ENCODE measurements at regions not wholly inside any gene's neighbourhood (a gene's known extent, or its start where the extent isn't known, plus 50 kb on each side); places are given as distances from the start of the nearest gene placed in this dataset.
A peak's percentile ranks its signal among the peaks of the same experiment; 100 is the strongest.

DNA sequence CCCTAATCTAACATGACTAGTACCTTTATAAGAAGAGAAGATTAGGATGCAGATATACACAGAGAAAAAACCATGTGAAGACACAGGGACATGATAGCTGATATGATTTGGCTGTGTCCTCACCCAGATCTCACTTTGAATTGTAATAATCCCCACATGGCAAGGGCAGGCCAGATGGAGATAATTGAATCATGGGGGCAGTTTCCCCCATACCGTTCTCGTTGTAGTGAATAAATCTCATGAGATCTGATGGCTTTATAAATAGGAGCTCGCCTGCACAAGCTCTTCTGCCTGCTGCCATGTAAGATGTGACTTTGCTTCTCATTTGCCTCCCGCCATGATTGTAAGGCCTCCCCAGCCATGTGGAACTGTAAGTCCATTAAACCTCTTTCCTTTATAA is 364.3 kb downstream of the FBXW7 start:
- no peak for DNase-seq (ENCODE audit: low spot score in 2 of 2)
- Histone ChIP-seq H3K4me1 (peaks cover 7% of the 10 kb centered on the region), H3K9me3 (no peaks in the 10 kb centered on the region), H3K27me3 (ENCODE audit: low read depth) (no peaks in the 10 kb centered on the region), H3K36me3 (replicated peaks) (no peaks in the 10 kb centered on the region), H3K4me3 (no peak overlapping the region)
- in situ Hi-C loops (cut with MboI; ENCODE audit: low sequenced_read_pairs): no loop called here

DNA sequence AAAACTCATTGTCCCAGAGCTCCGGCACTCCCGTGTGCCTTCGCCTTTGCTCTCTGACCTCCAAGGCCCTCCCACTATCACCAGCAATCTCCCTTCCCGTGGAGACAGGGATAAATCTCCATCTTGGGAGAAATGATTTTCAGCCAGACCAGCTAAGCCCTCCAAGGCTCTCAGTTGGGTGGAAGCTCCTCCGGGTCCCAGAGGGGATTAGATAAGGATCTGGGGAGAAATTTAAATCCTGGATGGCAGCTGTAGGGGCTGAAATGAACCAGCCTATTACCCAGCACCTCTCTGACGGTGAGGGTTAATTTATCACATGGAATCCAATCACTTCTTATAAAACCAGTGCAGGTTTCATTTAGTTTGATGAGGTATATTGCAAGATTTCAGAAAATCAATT is 366.2 kb downstream of the FBXW7 start:
- Histone ChIP-seq H3K4me3 (no peak overlapping the region), H3K36me3 (replicated peaks) (no peaks in the 10 kb centered on the region), H3K4me1 (peaks cover 7% of the 10 kb centered on the region), H3K9me3 (no peaks in the 10 kb centered on the region), H3K27me3 (ENCODE audit: low read depth) (no peaks in the 10 kb centered on the region)
- in situ Hi-C loops (cut with MboI; ENCODE audit: low sequenced_read_pairs): no loop called here
- DNase-seq (ENCODE audit: low spot score in 2 of 2): no peak

DNA sequence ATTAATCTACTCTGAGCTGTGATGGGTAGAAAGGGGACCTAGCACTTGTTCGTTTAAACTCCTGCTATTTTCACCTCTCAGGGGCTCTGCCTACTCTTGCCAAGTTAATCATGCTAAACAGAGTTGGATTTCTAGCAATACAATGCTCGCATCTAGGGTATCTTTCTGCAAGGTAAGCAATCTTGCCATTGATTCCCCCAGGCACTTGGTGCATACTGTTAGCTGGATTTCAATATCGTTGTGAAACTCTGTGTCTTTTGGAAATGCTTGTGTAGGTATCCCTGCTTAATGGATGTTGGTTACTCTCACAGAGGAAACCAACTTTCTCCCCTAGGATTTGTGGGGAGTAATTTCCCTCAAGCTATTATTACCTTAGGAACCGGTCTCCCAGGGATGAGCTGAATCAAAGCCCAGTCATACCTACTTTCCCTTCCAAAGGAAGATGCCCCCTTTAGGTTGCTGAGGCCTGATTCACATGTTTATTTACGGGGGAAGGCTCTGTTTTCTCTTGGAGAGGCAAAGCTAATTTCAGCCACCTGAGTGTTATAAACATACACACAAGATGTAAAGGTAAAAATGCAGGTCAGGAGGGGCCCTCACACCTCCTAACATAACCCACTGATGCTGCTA is 366.8 kb downstream of the FBXW7 start:
- in situ Hi-C loops (cut with MboI; ENCODE audit: low sequenced_read_pairs): no loop called here
- Histone ChIP-seq H3K36me3 (replicated peaks) (no peaks in the 10 kb centered on the region), H3K4me1 (peaks cover 7% of the 10 kb centered on the region), H3K27me3 (ENCODE audit: low read depth) (no peaks in the 10 kb centered on the region), H3K4me3 (no peak overlapping the region), H3K9me3 (no peaks in the 10 kb centered on the region)
- no peak for DNase-seq (ENCODE audit: low spot score in 2 of 2)

DNA sequence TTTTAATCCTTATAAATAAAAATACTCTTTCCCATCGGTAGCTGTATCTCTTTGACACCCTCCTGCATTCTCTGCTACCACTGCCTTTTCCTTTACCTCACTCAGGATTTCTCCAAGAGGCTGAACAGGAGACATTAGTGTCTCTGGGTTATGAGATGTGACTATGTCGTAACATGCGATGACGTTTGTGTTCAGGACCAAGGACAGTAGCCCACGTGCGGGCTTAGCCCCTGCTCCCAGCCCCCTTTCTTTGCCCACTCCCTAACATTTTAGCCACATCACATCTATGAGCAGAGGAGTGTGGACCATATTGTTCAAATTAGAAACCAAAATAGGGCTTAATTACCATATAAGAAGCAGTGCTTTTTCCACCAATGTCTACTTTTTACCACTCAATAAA is 369.3 kb downstream of the FBXW7 start:
- Histone ChIP-seq H3K9me3 (no peaks in the 10 kb centered on the region), H3K4me1 (peaks cover 7% of the 10 kb centered on the region; the same call in 1 of the 2 replicates), H3K36me3 (replicated peaks) (no peaks in the 10 kb centered on the region), H3K4me3 (no peak overlapping the region), H3K27me3 (ENCODE audit: low read depth) (no peaks in the 10 kb centered on the region)
- in situ Hi-C loops (cut with MboI; ENCODE audit: low sequenced_read_pairs): no loop called here
- DNase-seq (ENCODE audit: low spot score in 2 of 2): peak; percentile 4 to 67

DNA sequence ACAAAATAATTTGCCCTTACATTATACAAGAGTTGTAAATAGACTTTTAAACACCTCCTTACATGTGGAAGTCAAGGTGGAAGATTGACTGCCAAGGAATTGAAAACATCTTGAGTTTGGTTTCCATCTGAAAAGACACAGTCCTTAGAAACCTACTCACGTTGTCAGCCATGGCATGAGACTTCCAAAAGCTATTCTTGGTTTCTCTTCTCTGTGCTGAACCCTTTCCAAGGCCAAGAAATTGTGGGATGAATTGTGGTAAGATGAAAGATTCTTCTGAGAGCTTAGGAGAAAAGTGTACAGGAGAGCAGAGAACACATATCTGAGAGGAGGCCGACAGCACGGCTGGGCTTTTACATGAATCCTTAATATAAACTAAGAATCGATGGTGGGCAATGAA is 370.0 kb downstream of the FBXW7 start:
- Histone ChIP-seq H3K36me3 (replicated peaks) (no peaks in the 10 kb centered on the region), H3K4me3 (no peak overlapping the region), H3K27me3 (ENCODE audit: low read depth) (no peaks in the 10 kb centered on the region), H3K9me3 (no peaks in the 10 kb centered on the region), H3K4me1 (peaks cover 7% of the 10 kb centered on the region; the same call in 1 of the 2 replicates)
- DNase-seq (ENCODE audit: low spot score in 2 of 2): no peak
- in situ Hi-C loops (cut with MboI; ENCODE audit: low sequenced_read_pairs): no loop called here

DNA sequence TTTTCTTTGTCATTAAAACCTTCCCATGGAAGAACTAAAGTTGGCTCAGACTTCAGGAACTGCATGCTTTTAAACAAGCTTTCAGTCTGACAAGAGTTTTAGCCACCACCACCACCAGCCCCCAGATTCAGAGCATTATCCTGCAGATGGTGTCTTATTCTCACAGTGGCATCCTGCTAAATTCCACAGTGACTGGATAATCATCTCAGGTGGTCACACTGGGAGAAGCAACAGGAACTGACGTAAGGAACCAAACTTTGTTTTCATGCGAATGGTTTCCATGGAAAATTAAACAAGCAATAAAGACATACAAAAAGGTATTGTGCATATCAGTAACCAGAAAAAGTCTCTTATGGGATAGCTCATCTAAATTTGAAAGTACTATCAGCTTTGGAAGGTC is 370.7 kb downstream of the FBXW7 start:
- in situ Hi-C loops (cut with MboI; ENCODE audit: low sequenced_read_pairs): no loop called here
- peak; percentile 22 to 50 for DNase-seq (ENCODE audit: low spot score in 2 of 2)
- no peaks in the 10 kb centered on the region for H3K36me3 ChIP-seq (replicated peaks)
- H3K4me3 ChIP-seq: no peak overlapping the region
- no peaks in the 10 kb centered on the region for H3K9me3 ChIP-seq
- H3K4me1 ChIP-seq: peaks cover 7% of the 10 kb centered on the region; the same call in 1 of the 2 replicates
- H3K27me3 ChIP-seq (ENCODE audit: low read depth): no peaks in the 10 kb centered on the region

DNA sequence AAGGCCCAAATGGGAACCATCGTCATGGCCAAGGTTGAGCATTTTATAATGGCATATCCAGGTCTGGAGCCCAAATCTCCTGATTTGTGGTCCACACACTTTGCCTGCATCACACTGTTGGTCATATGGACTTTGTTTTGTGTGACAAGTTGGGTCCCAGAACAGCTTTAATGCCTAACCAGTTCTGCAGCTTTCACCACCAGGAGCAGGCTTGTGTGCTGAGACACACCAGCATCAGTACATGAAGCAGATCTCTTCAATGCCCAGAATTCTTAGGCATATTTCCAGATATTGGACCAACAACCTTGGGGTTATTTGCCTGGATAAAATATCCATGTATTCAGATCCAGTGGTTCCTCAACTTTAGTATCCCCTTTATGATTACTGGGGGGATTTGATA is 371.3 kb downstream of the FBXW7 start:
- in situ Hi-C loops (cut with MboI; ENCODE audit: low sequenced_read_pairs): no loop called here
- DNase-seq (ENCODE audit: low spot score in 2 of 2): no peak
- Histone ChIP-seq H3K4me1 (peaks cover 7% of the 10 kb centered on the region; the same call in 1 of the 2 replicates), H3K9me3 (no peaks in the 10 kb centered on the region), H3K36me3 (replicated peaks) (no peaks in the 10 kb centered on the region), H3K27me3 (ENCODE audit: low read depth) (no peaks in the 10 kb centered on the region), H3K4me3 (no peak overlapping the region)

DNA sequence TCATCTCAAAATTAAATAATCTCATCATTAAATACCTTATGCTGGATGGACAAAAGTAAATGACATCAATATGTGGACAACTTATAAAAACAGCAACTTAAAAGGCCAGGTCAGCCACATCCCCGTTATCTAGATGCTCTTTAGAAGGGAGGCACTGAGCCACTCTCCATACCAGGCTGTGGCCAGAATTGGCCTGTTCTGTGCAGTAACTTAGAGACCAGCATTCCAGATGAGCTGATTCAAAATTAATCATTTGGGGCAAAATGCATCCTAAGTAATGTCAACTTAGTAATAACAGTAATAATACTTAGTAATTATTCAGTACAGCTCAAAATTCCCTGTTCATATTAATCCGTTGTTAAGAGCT is 373.6 kb downstream of the FBXW7 start:
- Histone ChIP-seq H3K4me1 (peaks cover 7% of the 10 kb centered on the region; the same call in 1 of the 2 replicates), H3K9me3 (no peaks in the 10 kb centered on the region), H3K36me3 (replicated peaks) (no peaks in the 10 kb centered on the region), H3K27me3 (ENCODE audit: low read depth) (no peaks in the 10 kb centered on the region), H3K4me3 (no peak overlapping the region)
- DNase-seq (ENCODE audit: low spot score in 2 of 2): no peak
- in situ Hi-C loops (cut with MboI; ENCODE audit: low sequenced_read_pairs): no loop called here

DNA sequence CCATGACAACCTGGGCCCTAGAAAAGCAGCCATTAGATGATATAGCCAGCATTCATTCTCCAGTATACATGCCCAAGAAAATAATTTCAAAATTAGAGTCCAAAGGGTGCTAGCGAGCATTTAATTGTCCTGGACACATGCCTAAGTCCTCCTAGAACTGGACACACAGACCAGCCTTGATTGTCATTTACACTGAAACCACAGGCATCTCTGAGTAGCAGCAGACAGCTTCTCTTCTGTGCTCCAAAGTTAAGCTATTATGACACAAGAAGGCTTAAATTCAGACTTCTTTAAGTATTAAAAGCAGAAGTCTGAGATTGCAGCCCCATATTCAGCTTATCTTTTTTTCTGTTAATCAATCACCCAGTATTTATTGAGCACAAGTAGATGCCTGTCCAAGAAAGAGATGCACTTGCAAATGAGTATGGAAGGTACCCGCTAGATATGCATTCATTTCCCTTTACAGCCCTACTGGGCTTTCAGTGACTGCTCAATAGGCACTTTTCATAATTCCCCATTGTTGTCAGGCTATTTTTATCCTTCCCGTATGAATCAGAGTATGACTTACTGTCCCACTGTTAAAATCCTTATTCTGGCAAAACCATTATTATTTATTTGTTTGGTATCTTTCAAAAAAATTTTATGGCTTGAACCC is 374.1 kb downstream of the FBXW7 start:
- DNase-seq (ENCODE audit: low spot score in 2 of 2): peak in 1 of 2 experiments; percentile 9
- in situ Hi-C loops (cut with MboI; ENCODE audit: low sequenced_read_pairs): no loop called here
- Histone ChIP-seq H3K36me3 (replicated peaks) (no peaks in the 10 kb centered on the region), H3K4me3 (no peak overlapping the region), H3K9me3 (no peaks in the 10 kb centered on the region), H3K27me3 (ENCODE audit: low read depth) (no peaks in the 10 kb centered on the region), H3K4me1 (peaks cover 7% of the 10 kb centered on the region; the same call in 1 of the 2 replicates)

DNA sequence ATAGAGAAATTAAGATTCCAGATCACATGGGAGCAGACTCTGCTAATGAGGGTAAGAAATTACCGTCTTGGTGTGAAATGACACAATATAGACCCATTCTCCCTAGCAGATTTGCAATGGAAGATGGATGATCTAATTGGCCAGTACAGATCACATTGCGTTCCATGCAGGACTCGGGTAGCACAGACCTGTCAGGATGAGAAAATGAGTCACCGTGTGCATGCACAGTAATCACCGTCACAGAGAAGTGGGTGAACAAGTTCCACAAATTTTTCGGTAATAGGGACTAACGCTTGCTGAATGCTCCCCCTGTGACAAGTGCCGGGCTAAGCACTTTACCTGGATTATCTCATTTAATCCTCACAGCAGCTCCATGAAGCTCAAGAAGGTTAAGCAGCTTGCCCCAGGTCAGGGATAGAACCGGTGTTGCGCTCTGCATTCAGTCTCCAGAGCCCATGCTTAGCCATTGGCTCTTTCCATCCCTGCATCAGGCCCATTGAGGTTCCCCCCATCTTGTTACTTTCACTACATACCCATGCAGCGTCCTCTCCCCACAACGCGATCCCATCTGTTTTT is 375.6 kb downstream of the FBXW7 start:
- no peak overlapping the region for H3K4me3 ChIP-seq
- H3K27me3 ChIP-seq (ENCODE audit: low read depth): no peaks in the 10 kb centered on the region
- H3K9me3 ChIP-seq: no peaks in the 10 kb centered on the region
- H3K4me1 ChIP-seq: peaks cover 7% of the 10 kb centered on the region; the same call in 1 of the 2 replicates
- in situ Hi-C loops (cut with MboI; ENCODE audit: low sequenced_read_pairs): no loop called here
- H3K36me3 ChIP-seq (replicated peaks): no peaks in the 10 kb centered on the region
- DNase-seq (ENCODE audit: low spot score in 2 of 2): no peak

DNA sequence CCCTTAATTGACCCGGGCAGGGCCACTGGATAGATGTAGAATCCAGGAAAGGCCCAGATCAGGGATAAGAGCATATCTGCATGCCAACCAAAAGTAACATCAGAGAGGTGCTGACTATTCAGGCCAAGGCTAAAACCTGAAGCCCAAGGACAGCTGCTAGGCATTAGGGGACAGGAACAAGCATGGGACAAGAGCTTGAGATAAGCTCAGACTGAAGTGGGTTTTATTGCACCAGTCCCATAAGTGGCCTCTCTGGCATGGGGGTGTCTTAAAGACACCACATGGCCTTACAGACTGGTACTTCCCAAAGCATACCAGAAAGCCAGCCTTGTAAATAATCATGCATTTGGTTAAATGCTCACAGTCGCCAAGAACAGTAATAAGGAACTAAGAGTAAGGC is 376.1 kb downstream of the FBXW7 start:
- H3K9me3 ChIP-seq: no peaks in the 10 kb centered on the region
- H3K4me1 ChIP-seq: peaks cover 7% of the 10 kb centered on the region; the same call in 1 of the 2 replicates
- no peaks in the 10 kb centered on the region for H3K36me3 ChIP-seq (replicated peaks)
- no peak for DNase-seq (ENCODE audit: low spot score in 2 of 2)
- no peak overlapping the region for H3K4me3 ChIP-seq
- in situ Hi-C loops (cut with MboI; ENCODE audit: low sequenced_read_pairs): no loop called here
- H3K27me3 ChIP-seq (ENCODE audit: low read depth): no peaks in the 10 kb centered on the region

DNA sequence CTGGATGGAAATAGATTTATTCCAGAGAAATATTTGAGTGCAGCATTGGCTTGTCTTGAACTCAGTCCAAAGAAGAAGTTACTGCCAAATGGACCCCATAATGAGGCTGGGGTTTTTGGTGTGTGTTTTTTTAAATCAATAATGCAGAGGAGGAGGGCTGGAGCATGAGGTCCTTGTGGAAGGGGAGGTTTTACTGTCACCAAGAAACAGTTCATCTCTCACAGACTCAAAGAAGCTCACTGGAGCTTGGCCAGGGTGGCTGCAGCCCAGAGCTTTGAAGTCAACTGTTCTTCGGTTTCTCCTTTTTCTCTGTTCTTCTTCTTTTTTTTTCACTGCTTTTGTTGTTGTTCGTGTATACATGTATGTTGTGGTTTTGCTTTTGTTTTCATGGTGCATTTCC is 377.7 kb downstream of the FBXW7 start:
- no peak for DNase-seq (ENCODE audit: low spot score in 2 of 2)
- Histone ChIP-seq H3K4me1 (peaks cover 7% of the 10 kb centered on the region; the same call in 1 of the 2 replicates), H3K9me3 (no peaks in the 10 kb centered on the region), H3K27me3 (ENCODE audit: low read depth) (no peaks in the 10 kb centered on the region), H3K36me3 (replicated peaks) (no peaks in the 10 kb centered on the region), H3K4me3 (no peak overlapping the region)
- in situ Hi-C loops (cut with MboI; ENCODE audit: low sequenced_read_pairs): no loop called here

DNA sequence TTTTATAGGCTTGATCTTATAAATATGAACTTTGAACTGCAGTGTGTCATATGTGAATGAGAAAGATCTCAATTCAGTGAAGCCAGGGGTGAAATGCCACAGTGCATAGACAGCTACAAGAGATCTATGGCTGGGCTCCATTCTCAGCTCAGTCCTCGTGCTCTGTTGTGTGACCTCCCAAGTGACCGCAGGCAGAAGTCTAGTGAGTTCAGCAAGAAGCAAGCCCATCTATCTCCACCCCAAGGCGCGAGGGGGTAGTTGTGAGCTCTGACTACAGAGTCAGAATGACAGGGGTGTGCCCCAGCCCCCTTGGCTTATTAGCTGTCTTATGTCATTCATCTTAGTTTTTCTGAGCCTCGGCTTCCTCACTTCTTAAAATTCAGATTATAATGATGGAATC is 378.3 kb downstream of the FBXW7 start:
- no peak overlapping the region for H3K4me3 ChIP-seq
- no peaks in the 10 kb centered on the region for H3K36me3 ChIP-seq (replicated peaks)
- peaks cover 7% of the 10 kb centered on the region; the same call in 1 of the 2 replicates for H3K4me1 ChIP-seq
- H3K9me3 ChIP-seq: no peaks in the 10 kb centered on the region
- DNase-seq (ENCODE audit: low spot score in 2 of 2): no peak
- in situ Hi-C loops (cut with MboI; ENCODE audit: low sequenced_read_pairs): no loop called here
- no peaks in the 10 kb centered on the region for H3K27me3 ChIP-seq (ENCODE audit: low read depth)

DNA sequence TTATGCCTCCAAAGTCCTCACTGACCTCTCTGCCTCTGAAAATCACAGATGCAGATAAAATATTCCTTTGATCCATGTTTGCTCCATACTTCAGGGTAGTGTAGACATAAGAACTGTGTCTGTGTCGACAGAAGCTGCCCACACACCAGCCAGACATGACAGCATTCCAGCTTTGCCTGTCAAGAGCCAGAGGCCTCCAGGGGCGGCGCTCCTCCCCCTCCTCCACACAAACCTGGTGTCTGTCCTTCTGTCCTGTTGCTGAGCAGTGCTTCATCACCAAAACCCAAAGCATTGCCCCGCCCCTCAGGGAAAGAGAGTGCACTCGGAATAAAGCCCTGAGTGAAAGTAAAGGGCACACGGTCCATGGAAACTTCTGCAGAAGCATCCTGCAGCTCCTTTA is 379.4 kb downstream of the FBXW7 start:
- Histone ChIP-seq H3K36me3 (replicated peaks) (no peaks in the 10 kb centered on the region), H3K9me3 (no peaks in the 10 kb centered on the region), H3K27me3 (ENCODE audit: low read depth) (no peaks in the 10 kb centered on the region), H3K4me1 (no peaks in the 10 kb centered on the region), H3K4me3 (no peak overlapping the region)
- in situ Hi-C loops (cut with MboI; ENCODE audit: low sequenced_read_pairs): no loop called here
- peak in 1 of 2 experiments; percentile 9 for DNase-seq (ENCODE audit: low spot score in 2 of 2)
